Osteoblast (primary cell): ENCODE measurements at regions not wholly inside any gene's neighbourhood (a gene's known extent, or its start where the extent isn't known, plus 50 kb on each side); places are given as distances from the start of the nearest gene placed in this dataset.

Experiments used
- DNase-seq: peaks from one replicate; pipeline ENCODE4 v3.0.0; 2011; ENCODE audit warnings: low spot score, mixed read lengths; ENCODE audit not compliant: insufficient read length; ENCODE audit errors: missing footprints
- H2AFZ ChIP-seq: 2 replicates; pipeline ENCODE4 v1.6.0; 2011; ENCODE audit warnings: mild to moderate bottlenecking, low read length
- H3K27ac ChIP-seq: 2 replicates; pipeline ENCODE4 v1.5.1; 2011; ENCODE audit warnings: mild to moderate bottlenecking, low read depth, low read length, moderate library complexity
- H3K27me3 ChIP-seq: 2 replicates; pipeline ENCODE4 v1.6.0; 2012; ENCODE audit warnings: mild to moderate bottlenecking, control low read depth, inconsistent platforms, low read length, moderate library complexity; ENCODE audit not compliant: insufficient read depth
- H3K36me3 ChIP-seq: 2 replicates; pipeline ENCODE4 v1.5.1; 2011; ENCODE audit warnings: mild to moderate bottlenecking, low read length, control low read depth, moderate library complexity; ENCODE audit not compliant: insufficient read depth
- H3K4me1 ChIP-seq: 2 replicates; pipeline ENCODE4 v1.5.1; 2011; ENCODE audit warnings: mild to moderate bottlenecking, low read length, control low read depth, moderate library complexity; ENCODE audit not compliant: insufficient read depth
- H3K4me2 ChIP-seq: 2 replicates; pipeline ENCODE4 v1.6.0; 2011; ENCODE audit warnings: mild to moderate bottlenecking, low read length; ENCODE audit not compliant: insufficient read depth
- H3K4me3 ChIP-seq: fragments of 200-600 bp; sonication (generic); 3 replicates; pipeline ENCODE4 v1.5.1; 2012; ENCODE audit warnings: mild to moderate bottlenecking, low read length, inconsistent platforms; ENCODE audit not compliant: insufficient read depth
- H3K79me2 ChIP-seq: 2 replicates; pipeline ENCODE4 v1.6.0; 2012; ENCODE audit warnings: mild to moderate bottlenecking, low read length, control low read depth, inconsistent platforms; ENCODE audit not compliant: insufficient read depth
- H3K9me3 ChIP-seq: 2 replicates; pipeline ENCODE4 v1.5.1; 2011; ENCODE audit warnings: low read depth, low read length, control low read depth
- H4K20me1 ChIP-seq: 2 replicates; pipeline ENCODE4 v1.6.0; 2012; ENCODE audit warnings: mild to moderate bottlenecking, low read length, control low read depth; ENCODE audit not compliant: insufficient read depth
- CTCF ChIP-seq: IDR thresholded peaks from 2 replicates; pipeline ENCODE4 v1.5.1; 2011; ENCODE audit warnings: mild to moderate bottlenecking, low read depth, low read length, moderate library complexity; ENCODE audit errors: extremely low read depth

GRCh38 chr5:96084874-96085506 is 123.3 kb upstream of the ELL2 start:
- Histone ChIP-seq H3K9me3 (no peaks in the 10 kb centered on the region), H3K36me3 (no peaks in the 10 kb centered on the region), H2AFZ (no peak overlapping the region), H3K27ac (no peak overlapping the region), H4K20me1 (no peaks in the 10 kb centered on the region), H3K4me1 (peaks cover 11% of the 10 kb centered on the region), H3K79me2 (no peaks in the 10 kb centered on the region), H3K27me3 (no peaks in the 10 kb centered on the region), H3K4me2 (no peak overlapping the region), H3K4me3 (no peak overlapping the region)
- TF ChIP-seq CTCF: no peak
- no peak for DNase-seq

GRCh38 chr5:96083361-96083881 is 121.8 kb upstream of the ELL2 start:
- Histone ChIP-seq H3K9me3 (no peaks in the 10 kb centered on the region), H3K4me3 (no peak overlapping the region), H3K36me3 (no peaks in the 10 kb centered on the region), H3K27ac (no peak overlapping the region), H3K4me2 (no peak overlapping the region), H3K27me3 (no peaks in the 10 kb centered on the region), H3K79me2 (no peaks in the 10 kb centered on the region), H4K20me1 (no peaks in the 10 kb centered on the region), H2AFZ (peak overlapping the region; percentile 30), H3K4me1 (peaks cover 21% of the 10 kb centered on the region)
- no peak for TF ChIP-seq CTCF
- no peak for DNase-seq

GRCh38 chr5:96081276-96081858 is 119.7 kb upstream of the ELL2 start:
- H3K36me3 ChIP-seq: no peaks in the 10 kb centered on the region
- DNase-seq: no peak
- no peaks in the 10 kb centered on the region for H4K20me1 ChIP-seq
- H3K27ac ChIP-seq: peak overlapping the region; percentile 8
- TF ChIP-seq CTCF: no peak
- peak overlapping the region; percentile 74 for H2AFZ ChIP-seq
- H3K4me2 ChIP-seq: no peak overlapping the region
- H3K9me3 ChIP-seq: no peaks in the 10 kb centered on the region
- H3K4me3 ChIP-seq: no peak overlapping the region
- H3K4me1 ChIP-seq: peaks cover 28% of the 10 kb centered on the region
- no peaks in the 10 kb centered on the region for H3K27me3 ChIP-seq
- H3K79me2 ChIP-seq: no peaks in the 10 kb centered on the region

- no peaks in the 10 kb centered on the region for H4K20me1 ChIP-seq
- no peak for TF ChIP-seq CTCF
- H3K4me2 ChIP-seq: no peak overlapping the region
- peaks cover 28% of the 10 kb centered on the region for H3K4me1 ChIP-seq
- H2AFZ ChIP-seq: peak overlapping the region; percentile 74
- DNase-seq: no peak
- H3K4me3 ChIP-seq: no peak overlapping the region
- no peaks in the 10 kb centered on the region for H3K27me3 ChIP-seq
- peak overlapping the region; percentile 8 for H3K27ac ChIP-seq
- H3K36me3 ChIP-seq: no peaks in the 10 kb centered on the region
- no peaks in the 10 kb centered on the region for H3K9me3 ChIP-seq
- H3K79me2 ChIP-seq: no peaks in the 10 kb centered on the region
Measured at GRCh38 chr5:96080557-96080956, 118.9 kb upstream of the ELL2 start.
